Non-pigmented ciliary epithelial cell (primary cell): ENCODE measurements at regions not wholly inside any gene's neighbourhood (a gene's known extent, or its start where the extent isn't known, plus 50 kb on each side); places are given as distances from the start of the nearest gene placed in this dataset.

Source experiments
- DNase-seq: peaks from one replicate; pipeline ENCODE4 v3.0.0-alpha.2; 2010; ENCODE audit warnings: low read depth

DNA sequence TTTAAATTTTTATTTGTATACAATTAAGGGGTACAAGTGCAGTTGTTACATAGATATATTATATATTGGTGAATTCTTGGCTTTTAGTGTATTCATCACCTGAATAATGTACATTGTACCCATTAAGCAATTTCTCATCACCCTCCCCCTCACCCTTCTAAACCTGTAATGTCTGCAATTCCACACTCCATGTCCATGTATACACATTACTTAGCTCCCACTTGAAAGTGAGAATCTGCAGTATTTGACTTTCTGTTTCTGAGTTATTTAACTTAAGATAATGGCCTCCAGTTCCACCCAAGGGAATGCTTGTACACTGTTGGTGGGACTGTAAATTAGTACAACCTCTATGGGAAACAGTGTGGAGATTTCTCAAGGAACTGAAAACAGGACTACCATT lies 383.2 kb upstream of the KCNMB2 start:
- DNase-seq, result no peak

DNA sequence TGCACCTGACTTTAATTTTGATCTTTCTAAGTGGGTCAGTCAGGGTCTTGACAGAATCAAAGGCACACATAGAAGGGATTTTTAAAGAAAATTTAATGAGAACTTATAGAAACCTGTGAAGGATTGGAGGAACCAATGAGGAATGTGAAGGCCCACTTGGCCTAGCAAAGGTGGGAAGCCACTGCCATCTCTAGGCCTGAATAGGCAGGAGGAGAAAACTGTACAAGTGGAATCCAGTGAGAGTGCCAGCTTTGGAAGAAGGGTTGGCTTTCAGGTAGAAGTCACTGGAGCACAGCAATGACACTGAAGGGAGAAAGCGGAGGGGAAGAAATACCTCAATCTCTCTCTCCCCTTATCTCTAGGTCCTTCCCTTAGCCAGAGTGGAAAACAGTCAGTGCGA lies 380.7 kb upstream of the KCNMB2 start:
- no peak for DNase-seq

DNA sequence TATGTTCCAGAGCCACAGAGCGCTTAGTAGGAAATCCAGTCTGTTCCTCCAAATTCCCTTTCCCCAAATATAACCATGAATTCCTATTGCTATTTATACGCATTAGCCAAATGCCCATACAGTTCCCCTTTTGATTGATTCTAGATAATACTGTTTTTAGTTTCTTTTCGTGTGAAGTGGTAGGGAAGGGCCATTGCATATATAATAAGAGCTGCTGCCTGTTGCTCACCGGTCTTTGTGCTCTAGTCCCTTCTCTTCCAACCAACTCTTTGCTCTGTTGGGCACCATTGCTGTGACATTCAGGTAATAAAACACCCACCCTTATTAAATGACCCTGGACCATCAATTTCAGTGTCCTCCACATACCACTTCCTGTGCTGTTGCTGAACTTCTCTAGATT lies 379.9 kb upstream of the KCNMB2 start:
- no peak for DNase-seq

DNA sequence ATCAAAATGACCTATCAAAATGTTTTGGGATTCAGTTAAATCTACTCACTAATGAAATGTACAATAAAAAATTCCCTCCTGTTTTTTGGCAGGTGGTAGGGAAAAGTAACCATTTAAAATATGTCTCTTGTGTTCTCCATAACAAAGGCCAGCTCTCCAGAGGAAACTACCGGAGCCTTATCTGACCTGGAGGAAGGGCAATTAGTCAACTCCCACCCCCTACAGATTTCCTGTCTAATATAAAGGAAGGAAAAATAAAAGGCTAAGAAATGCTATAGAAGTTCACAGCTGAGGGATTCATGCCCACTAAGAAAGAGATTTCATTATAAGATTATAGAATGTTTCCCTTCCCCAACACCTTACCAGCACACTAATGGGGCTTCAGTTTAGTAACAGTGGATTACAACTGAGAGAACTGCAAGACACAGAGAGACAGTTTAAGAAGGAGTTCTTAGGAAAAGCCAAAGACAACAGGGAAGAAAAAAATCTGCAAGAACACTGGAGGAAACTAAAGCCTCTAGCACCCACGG lies 376.5 kb upstream of the KCNMB2 start:
- no peak for DNase-seq

DNA sequence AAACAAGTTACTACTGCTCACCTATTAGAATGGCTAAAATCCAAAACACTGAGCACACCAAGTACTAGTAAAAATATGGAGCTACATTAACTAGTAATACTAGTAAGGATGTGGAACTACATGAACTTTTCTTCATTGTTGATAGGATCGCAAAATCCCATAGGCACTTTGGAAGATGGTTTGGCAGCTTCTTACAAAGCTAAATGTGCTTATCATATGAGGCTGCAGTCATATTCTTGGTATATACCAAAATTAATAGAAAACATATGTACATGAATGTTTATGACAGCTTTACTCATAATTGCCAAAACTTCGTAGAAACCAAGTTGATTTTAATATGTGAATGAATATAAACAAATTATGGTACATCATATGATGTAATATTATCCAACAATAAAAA lies 366.8 kb upstream of the KCNMB2 start:
- DNase-seq, result no peak

DNA sequence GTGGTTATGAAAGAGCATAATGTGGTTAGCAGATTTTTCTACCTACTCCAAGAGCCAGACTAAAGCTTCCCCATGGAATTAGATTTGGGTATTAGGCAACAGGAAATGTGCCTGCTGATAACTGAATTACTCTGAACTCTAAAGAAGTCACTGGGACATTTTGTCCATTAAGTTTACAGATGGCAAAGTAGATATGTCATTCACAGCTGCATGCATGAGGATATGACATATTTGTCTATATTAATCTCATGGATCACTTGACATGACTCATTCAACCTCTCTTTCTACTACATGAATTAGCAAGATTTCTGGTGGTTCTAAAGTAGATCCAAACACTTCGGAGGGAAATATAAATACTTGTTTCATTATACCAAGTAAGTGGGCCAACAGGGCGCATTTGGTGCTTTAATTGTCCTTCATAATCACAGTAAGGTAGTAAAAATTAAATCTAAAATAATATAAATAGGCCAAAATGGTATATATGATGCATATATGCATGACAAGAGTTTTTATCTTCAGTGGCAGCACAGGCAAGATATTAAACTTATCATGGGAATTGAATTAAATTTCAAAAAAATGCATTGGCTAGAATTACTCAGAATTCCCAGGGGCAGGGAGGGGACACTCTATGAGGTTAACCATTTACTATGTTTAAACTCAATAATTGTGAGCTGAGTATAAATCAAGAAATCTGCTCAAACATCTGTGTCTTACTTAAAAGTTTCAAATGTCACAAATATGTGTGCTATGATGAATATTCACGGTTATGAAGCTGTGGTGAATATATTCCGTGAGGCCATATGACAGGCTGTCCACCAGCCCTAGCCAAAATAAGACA lies 365.3 kb upstream of the KCNMB2 start:
- peak; percentile 98 for DNase-seq

DNA sequence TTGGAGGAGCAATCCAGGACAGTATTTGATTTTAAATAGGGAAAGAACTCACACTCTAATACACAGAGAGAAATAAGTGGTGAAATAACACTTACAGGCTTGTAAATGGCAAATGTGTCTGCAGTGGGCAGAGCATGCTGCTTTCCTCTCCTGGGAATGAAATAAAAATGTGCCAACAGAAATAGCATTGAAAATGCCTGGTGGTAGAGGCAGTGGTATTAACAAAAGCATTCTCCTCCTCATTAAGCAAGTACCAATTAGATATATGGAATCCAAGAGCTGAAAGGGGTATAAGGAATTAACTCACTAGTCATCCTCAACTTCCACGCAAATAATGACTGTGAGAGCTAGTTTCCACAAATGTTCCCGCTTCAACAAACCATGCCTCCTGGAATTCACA lies 364.1 kb upstream of the KCNMB2 start:
- no peak for DNase-seq

DNA sequence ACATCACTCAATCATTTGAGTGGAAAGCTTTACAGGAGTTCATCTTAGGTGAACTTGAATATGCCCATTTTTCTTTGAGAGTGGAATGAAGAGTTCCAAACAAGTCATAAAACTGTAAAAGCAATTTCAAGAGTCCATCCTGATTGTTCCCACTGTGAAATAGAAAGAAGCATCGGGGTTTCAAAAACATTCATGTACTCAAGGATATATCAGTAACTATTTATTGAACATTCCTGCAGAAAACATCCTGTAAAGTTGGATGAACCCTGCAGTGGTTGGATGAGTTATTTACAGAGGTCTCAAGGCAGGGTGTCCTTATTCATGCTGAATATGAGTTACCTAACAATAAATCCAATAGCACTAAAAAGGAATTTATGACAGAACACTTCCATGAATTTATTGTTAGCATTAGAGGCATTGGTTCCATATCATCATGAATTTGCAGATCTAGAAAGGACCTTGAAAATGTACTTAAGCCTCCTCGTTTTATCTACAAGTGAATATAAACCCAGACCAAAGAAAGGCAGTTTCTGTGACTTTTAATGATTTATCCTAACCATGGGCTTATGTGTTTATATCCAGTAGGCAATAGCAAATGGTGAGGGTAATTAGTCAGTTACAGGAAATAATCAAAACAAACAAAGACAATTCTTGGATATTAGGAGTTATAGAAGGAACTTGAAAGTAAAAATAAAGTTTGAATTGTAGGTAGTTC lies 361.9 kb upstream of the KCNMB2 start:
- no peak for DNase-seq

DNA sequence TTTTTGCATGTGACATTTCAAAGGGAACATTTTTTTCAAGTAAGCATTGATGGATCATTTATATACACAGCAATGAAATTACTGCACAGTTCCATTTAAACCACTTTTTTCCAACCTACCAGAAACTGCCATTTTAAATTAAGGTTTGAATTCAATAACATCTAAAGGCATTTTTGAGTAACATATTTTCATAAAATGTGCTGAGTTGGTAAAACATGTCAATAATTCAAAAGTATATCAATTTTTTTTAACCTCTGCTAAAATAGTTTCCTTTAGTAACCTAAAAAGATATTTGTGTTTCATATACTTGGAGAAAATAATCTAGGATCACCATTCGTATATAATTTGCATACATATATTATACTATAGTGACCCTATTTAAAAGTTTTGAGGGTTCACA lies 355.1 kb upstream of the KCNMB2 start:
- DNase-seq, result no peak

DNA sequence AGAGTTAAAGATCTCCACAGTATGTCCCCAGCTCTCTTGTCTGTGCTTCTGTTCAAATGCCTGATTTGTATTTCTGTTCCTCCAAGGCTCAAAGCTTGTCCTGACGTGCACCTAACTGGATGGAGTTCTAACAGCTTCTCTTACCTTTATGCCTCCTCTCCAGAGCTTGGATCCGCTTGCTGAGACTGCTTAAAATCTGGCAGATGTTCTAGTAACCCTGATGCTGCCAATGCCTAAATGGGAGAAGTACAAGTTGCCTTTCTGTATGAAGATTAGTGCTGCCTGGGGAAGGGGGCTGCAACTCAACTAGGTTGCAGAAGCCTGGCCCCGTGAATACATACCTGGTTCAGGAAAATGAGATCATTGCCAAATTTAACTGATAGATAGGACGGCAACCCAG lies 354.5 kb upstream of the KCNMB2 start:
- no peak for DNase-seq

DNA sequence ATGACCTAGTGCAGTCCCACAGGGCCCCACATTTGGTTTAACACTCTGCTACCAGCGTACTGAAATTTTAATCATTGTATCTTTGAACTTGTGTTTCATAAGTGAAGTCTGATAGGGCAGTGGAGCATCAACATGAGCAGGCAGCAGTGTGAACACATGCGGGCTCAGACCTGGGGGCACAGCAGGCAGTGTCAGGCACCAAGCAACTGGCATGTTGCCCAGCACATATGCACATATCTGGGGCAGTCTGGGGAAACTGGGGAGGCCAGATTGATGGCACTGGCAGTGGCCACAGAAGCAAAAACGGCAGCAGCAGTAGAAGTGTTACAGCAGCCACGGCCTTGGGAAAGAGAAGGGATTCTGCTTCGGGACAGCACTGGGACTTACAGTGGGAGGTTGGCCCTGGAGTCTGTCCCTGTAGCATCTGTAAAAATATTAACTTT lies 353.9 kb upstream of the KCNMB2 start:
- DNase-seq, result no peak

DNA sequence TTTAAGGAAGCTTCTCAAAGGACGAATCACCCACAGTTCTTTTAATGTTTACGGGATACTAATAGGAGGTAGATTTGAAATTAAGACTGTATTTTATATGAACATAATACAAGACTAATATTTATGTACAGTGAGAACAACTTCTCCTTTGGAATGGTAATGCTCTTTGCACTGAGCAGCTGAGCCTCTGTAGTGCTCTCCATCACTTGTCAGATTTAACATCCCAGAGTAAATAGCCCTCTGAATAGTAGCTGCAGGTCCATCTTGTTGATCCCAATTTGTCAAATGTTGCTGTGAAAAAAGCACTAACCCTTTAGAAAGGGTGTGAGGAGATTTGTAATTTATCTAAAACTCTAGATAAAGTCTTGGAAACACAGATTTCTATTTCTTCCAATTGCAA lies 351.4 kb upstream of the KCNMB2 start:
- no peak for DNase-seq

DNA sequence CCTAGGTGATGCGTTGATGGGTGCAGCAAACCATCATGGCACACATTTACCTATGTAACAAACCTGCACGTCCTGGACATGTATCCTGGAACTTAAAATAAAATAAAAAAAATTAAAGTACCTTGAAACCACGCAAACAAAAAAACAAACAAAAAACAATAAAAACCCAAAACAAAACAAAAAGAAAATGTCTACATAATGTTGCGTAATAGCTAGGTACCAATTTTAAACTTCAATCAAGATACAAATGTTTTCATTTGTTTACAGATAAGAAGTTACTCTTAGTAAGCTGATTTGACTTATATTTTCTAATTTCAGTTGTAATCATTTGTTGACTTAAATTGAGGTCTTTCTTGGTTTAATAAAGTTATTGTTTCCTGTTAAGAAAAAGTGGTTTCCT lies 349.6 kb upstream of the KCNMB2 start:
- no peak for DNase-seq

DNA sequence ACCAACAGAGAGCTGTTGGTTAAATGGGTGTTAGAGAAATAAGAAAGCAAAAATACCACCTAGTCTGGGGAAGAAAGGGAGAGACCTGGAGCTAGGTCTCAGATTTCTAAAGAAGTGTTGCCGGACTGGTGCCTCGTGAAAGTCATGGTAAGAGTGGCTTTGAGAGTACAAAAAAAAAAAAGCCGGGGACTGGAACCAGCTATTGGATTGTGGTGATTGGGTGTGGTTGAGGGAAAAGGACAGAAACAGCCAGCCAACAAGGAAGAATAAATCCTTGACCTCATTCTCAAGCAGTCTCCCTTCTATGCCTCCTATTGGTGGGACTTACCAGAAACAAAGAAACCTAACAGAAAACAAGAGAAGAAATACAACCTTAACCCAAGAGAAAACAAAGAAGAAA lies 346.4 kb upstream of the KCNMB2 start:
- DNase-seq, result no peak

DNA sequence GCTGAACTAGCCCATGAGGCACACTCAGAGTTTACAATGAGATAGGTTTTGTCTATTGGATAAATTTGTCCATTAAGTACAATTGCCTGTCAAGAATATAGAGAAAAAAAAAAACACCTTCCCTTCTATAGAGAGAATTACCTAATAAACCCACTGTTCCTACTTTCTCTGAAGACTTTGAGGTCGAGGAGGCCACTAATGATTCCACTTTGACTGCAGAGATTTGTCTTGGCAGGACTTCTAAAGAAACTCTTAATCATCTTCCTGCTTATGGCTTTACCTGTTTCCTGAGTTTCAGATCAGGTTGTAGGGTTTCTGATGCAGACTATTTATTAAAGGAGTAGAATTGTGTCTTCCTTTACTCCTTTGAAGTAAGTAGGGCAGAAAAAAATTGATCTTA lies 342.4 kb upstream of the KCNMB2 start:
- no peak for DNase-seq

DNA sequence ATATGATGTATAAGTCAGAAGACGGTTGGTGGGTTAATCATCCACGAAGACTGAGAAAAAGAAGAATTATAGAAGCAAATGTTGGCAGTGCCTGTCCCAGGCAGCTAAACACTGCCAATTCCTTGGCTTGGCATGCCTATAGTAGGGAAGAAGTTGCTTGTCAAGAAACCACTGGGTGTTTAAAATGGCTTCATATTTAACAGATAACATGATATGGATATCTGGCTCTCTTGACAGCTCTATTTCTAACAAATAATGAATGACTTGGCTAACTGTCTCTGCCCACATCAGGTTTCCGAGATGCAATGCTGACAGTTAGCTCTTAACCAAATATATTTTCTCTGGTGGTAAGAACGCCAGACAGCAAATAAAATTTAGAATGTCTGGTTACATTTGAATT lies 341.7 kb upstream of the KCNMB2 start:
- no peak for DNase-seq

DNA sequence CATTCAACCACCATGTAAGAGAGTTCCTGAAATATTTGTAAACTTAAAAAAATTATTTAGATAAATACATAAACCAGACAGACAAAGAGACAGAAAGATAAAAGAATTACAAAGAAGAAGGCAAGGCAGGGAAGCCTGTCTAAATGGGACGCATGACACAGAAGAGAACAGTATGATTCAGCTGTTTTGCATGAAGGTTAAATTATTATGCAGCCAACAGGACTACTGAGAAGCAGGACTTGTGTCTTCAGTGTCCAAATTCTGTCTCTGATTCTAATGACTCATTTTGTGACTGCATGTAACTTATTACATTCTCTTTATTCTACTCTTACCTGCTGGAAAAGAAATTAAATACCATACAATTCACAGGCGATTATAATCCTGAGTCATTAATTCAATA lies 340.4 kb upstream of the KCNMB2 start:
- no peak for DNase-seq

DNA sequence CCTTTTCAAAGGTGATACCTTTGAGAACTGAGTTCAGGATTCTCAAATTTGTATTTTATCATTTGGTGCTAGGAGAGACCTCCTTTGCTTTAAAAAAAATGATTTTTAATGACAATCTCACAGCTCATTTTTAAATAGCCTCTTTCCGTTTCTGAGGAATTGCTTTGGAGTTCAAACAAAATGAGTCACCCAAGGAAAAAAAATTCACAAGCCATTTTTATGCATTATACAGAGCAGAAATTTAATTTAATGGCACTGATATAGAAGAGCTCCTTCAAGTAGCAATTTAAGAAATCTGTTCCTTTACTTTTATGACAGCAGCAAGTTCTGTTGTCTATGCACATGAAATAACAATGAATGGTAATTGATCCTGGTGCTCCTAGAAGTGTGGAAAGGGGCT lies 337.9 kb upstream of the KCNMB2 start:
- DNase-seq, result no peak

DNA sequence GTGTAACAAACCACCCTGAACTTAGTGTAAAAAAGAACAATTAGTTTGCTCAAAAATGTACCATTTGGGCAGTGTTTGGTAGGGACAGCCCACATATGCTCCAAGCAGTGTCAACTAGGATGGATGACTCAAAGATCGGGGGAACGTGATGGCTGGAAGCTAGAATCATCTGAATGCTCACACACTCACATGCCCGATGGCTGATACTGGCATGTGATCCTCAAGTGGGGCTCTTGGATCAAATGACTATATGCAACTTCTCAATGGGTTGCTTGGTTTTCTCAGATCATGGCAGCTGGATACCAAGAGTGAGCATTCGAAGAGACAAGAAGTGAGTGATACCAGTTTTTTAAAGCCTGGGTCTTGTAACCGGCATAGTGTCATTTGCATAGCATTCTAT lies 335.9 kb upstream of the KCNMB2 start:
- no peak for DNase-seq

DNA sequence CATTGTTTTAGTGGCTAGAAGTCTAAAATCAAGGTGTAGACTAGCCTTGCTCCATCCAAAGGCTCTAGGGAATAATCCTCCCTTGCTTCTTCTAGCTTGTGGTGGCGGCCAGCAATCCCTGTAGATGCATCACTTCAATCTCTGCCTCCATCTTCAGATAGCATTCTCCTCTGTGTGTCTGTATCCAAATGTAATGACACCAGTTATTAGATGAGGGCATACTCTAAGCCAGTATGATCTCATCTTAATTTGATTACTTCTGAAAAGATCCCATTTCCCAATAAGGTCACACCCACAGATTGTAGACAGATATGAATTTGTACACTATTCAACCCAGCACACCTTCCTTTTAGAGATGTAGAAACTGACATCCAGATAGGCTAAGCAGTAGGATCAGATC lies 334.5 kb upstream of the KCNMB2 start:
- no peak for DNase-seq

DNA sequence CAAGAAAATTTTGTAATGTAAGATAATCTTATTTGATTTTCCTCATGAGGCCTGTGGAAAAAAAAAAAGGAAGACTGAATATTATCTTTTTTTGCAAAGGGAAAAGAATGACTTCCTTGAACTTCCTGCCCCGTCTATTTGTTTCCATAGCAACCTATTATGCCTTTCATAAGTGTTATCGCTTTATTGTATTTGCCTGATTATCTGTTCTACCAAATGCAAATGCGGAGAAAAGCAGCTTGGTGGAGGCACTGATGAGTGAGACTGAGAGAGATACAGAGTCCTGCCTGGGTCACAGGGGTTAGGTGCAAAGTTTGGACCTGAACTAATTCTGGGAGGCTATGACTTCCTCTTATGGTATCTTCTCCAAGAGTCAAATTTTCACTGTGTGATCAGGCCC lies 334.0 kb upstream of the KCNMB2 start:
- no peak for DNase-seq

DNA sequence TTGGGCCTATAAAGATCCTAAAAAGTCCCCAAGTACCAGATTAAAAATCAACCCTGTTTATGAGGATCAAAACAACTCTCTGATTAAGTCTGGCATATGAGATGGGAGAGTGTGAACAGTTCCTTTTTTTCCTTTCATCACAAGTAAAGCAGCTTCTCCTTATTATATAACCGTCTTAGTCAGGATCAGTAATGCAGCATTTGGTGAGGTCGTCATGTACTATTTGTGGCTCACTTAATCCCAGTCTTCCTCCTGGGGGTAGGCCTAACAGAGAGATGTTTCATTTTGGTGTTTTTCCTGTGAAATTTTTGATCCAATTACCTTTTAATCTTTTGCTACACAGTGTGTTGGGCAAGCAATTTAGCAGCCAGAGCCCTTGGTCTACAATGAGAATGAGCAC lies 333.1 kb upstream of the KCNMB2 start:
- peak; percentile 55 for DNase-seq

DNA sequence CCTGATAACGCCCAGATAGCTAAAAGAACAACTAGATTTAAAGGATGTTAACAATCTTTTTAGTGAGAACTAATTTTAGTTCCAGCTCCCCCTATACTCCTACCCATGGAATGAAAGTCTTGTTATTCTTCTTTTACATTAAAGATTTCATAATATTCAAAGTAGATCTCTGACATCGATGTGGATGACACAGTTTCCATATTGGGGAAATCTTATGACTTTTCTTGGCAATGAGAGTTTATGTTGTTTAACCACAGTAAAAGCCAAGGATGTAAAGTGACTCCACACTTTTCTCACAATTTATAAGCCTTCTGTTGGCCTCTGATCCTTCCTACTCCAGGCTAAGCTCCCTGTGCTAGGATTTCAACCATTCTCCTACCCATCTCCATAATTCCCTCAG lies 332.6 kb upstream of the KCNMB2 start:
- DNase-seq, result no peak

DNA sequence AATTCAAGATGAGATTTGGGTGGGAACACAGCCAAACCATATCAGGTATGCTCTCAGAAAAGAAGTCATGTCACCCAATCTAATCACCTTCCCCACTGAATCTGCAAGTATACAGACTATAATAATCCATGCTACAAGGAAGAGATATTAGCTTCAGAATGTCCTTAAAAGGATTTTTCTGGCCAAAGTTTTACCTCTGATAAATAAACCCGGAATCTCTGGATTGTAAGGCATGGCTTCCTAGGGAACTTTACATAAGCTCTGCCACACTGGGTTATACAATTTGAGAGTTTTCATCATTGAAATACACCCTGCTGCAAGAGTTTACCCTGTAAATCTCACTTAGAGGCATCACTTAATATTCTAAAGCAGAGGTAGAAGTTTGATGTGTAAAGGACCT lies 330.5 kb upstream of the KCNMB2 start:
- no peak for DNase-seq
